WTC11 (cell line): ENCODE measurements at regions not wholly inside any gene's neighbourhood (a gene's known extent, or its start where the extent isn't known, plus 50 kb on each side); places are given as distances from the start of the nearest gene placed in this dataset.

Source experiments
- ATAC-seq: fragments of 200-7000 bp; cut with Tn5 transposase; 2 replicates; pipeline ENCODE4 v1.10.0; 2021; ENCODE audit warnings: mild to moderate bottlenecking, moderate library complexity
- CTCF ChIA-PET: fragments of 300-600 bp; sonication (Branson Sonifier 250); formaldehyde crosslinking; loops from one replicate; lab custom pipeline; 2021; ENCODE audit warnings: antibody characterized with exemption; lab: Charles Lee
- POLR2A ChIA-PET: fragments of 350-600 bp; sonication (Branson Sonifier 250); formaldehyde crosslinking; loops from one replicate; lab custom pipeline; 2021; ENCODE audit warnings: antibody characterized with exemption; lab: Charles Lee
- DNase-seq: peaks from one replicate; pipeline ENCODE4 v3.0.0; 2021; ENCODE audit warnings: low spot score
- H3K27ac Mint-ChIP-seq: 2 replicates; pipeline ENCODE4 v1.8.0; 2021; ENCODE audit warnings: mixed read lengths
- H3K27me3 Mint-ChIP-seq: 2 replicates; pipeline ENCODE4 v1.8.0; 2021; ENCODE audit warnings: low read depth, mild to moderate bottlenecking, moderate library complexity, mixed read lengths
- H3K36me3 Mint-ChIP-seq: 2 replicates; pipeline ENCODE4 v1.8.0; 2021; ENCODE audit warnings: mixed read lengths
- H3K4me1 Mint-ChIP-seq: 2 replicates; pipeline ENCODE4 v1.8.0; 2022; ENCODE audit warnings: mixed read lengths
- H3K4me3 Mint-ChIP-seq: 2 replicates; pipeline ENCODE4 v1.8.0; 2021; ENCODE audit warnings: mild to moderate bottlenecking, moderate library complexity, mixed read lengths
- H3K9me3 Mint-ChIP-seq: 2 replicates; pipeline ENCODE4 v1.8.0; 2021; ENCODE audit warnings: mixed read lengths
- ARID4B ChIP-seq: sonication (generic); formaldehyde crosslinking; IDR thresholded peaks from 2 replicates; pipeline ENCODE4 v1.8.0; 2023; ENCODE audit warnings: missing genetic modification reagents, mild to moderate bottlenecking, borderline replicate concordance
- CBFB ChIP-seq: sonication (generic); formaldehyde crosslinking; IDR thresholded peaks from 2 replicates; pipeline ENCODE4 v1.8.1; 2022; ENCODE audit warnings: mild to moderate bottlenecking, low read depth, missing genetic modification reagents
- E2F4 ChIP-seq: sonication (generic); formaldehyde crosslinking; IDR thresholded peaks from 2 replicates; pipeline ENCODE4 v1.8.1; 2022; ENCODE audit warnings: low read depth, mild to moderate bottlenecking, moderate library complexity, missing genetic modification reagents, borderline replicate concordance
- ETV6 ChIP-seq: sonication (generic); formaldehyde crosslinking; IDR thresholded peaks from 2 replicates; pipeline ENCODE4 v1.8.1; 2022; ENCODE audit warnings: mild to moderate bottlenecking, missing genetic modification reagents
- GABPB1 ChIP-seq: sonication (generic); formaldehyde crosslinking; IDR thresholded peaks from 2 replicates; pipeline ENCODE4 v1.8.1; 2023; ENCODE audit warnings: mild to moderate bottlenecking, missing genetic modification reagents
- HMGXB4 ChIP-seq: sonication (generic); formaldehyde crosslinking; IDR thresholded peaks from 2 replicates; pipeline ENCODE4 v1.8.1; 2023; ENCODE audit warnings: mild to moderate bottlenecking, moderate library complexity, missing genetic modification reagents
- IRF1 ChIP-seq: sonication (generic); formaldehyde crosslinking; IDR thresholded peaks from 2 replicates; pipeline ENCODE4 v1.8.0; 2023; ENCODE audit warnings: missing genetic modification reagents
- MLX ChIP-seq: sonication (generic); formaldehyde crosslinking; IDR thresholded peaks from 2 replicates; pipeline ENCODE4 v1.8.1; 2023; ENCODE audit warnings: mild to moderate bottlenecking, missing genetic modification reagents, moderate library complexity
- NFE2L1 ChIP-seq: sonication (generic); formaldehyde crosslinking; IDR thresholded peaks from 2 replicates; pipeline ENCODE4 v1.8.1; 2023; ENCODE audit warnings: missing genetic modification reagents
- NFYB ChIP-seq: sonication (generic); formaldehyde crosslinking; conservative IDR thresholded peaks from 2 replicates; pipeline ENCODE4 v1.8.0; 2022; ENCODE audit warnings: low read depth, missing genetic modification reagents
- PREB ChIP-seq: sonication (generic); formaldehyde crosslinking; IDR thresholded peaks from 2 replicates; pipeline ENCODE4 v1.8.1; 2022; ENCODE audit warnings: mild to moderate bottlenecking, missing genetic modification reagents, moderate library complexity, borderline replicate concordance
- PRRX2 ChIP-seq: fragments of 250-450 bp; sonication (Bioruptor Pico); IDR thresholded peaks from 2 replicates; pipeline ENCODE4 v1.8.0; 2021; ENCODE audit warnings: mild to moderate bottlenecking
- RORB ChIP-seq: fragments of 250-450 bp; sonication (Bioruptor Pico); IDR thresholded peaks from 2 replicates; pipeline ENCODE4 v1.9.0; 2021; ENCODE audit warnings: mild to moderate bottlenecking
- ZBTB43 ChIP-seq: sonication (generic); formaldehyde crosslinking; IDR thresholded peaks from 2 replicates; pipeline ENCODE4 v1.8.1; 2023; ENCODE audit warnings: mild to moderate bottlenecking, missing genetic modification reagents
- ZNF138 ChIP-seq: sonication (generic); formaldehyde crosslinking; conservative IDR thresholded peaks from 2 replicates; pipeline ENCODE4 v1.8.1; 2022; ENCODE audit warnings: mild to moderate bottlenecking, moderate library complexity, missing genetic modification reagents
- ZNF263 ChIP-seq: sonication (generic); formaldehyde crosslinking; IDR thresholded peaks from 2 replicates; pipeline ENCODE4 v1.8.1; 2022; ENCODE audit warnings: low read depth, mild to moderate bottlenecking, moderate library complexity, missing genetic modification reagents
- ZNF396 ChIP-seq: fragments of 250-450 bp; sonication (Bioruptor Pico); IDR thresholded peaks from 2 replicates; pipeline ENCODE4 v1.8.0; 2021; ENCODE audit warnings: mild to moderate bottlenecking, moderate library complexity, borderline replicate concordance
- ZNF416 ChIP-seq: fragments of 250-450 bp; sonication (Bioruptor Pico); IDR thresholded peaks from 2 replicates; pipeline ENCODE4 v1.9.0; 2021; ENCODE audit warnings: mild to moderate bottlenecking, inconsistent platforms

GRCh38 chr21:39010629-39011404 is 172.4 kb downstream of the PSMG1 start:
- CTCF ChIA-PET = interaction anchor here (0.6 to 3.2 kb wide), 3 partner anchors 12 to 276 kb away, joined by 3 to 15 read pairs (median 3); no protein-coding TSS in a partner anchor
- no peaks in the 10 kb centered on the region; the same call in 1 of the 2 replicates for H3K36me3 Mint-ChIP-seq
- H3K4me1 Mint-ChIP-seq = peaks cover 23% of the 10 kb centered on the region

More at GRCh38 chr21:39010629-39011404, 172.4 kb downstream of the PSMG1 start:
- no peak overlapping the region for H3K4me3 Mint-ChIP-seq
- peaks cover 6% of the 10 kb centered on the region; the same call in 1 of the 2 replicates for H3K9me3 Mint-ChIP-seq
- ATAC-seq = no peak
- DNase-seq = no peak
- H3K27ac Mint-ChIP-seq = no peak overlapping the region; the same call in 1 of the 2 replicates
- H3K27me3 Mint-ChIP-seq = no peaks in the 10 kb centered on the region
- no peak for TF ChIP-seq CBFB
- no peak for TF ChIP-seq E2F4 (CRISPR knock-in tag)
- no peak for TF ChIP-seq ZNF263 (CRISPR knock-in tag)
- no peak for TF ChIP-seq ZNF138 (CRISPR knock-in tag)
- TF ChIP-seq ZNF416 (CRISPR knock-in tag) = no peak
- no peak for TF ChIP-seq ZBTB43 (CRISPR knock-in tag)
- TF ChIP-seq RORB (CRISPR knock-in tag) = no peak
- TF ChIP-seq NFE2L1 (CRISPR knock-in tag) = no peak
- no peak for TF ChIP-seq IRF1
- TF ChIP-seq NFYB (CRISPR knock-in tag) = no peak
- TF ChIP-seq ZNF396 (CRISPR knock-in tag) = no peak
- TF ChIP-seq PREB (CRISPR knock-in tag) = no peak
- no peak for TF ChIP-seq HMGXB4
- TF ChIP-seq PRRX2 (CRISPR knock-in tag) = no peak
- no peak for TF ChIP-seq ETV6
- TF ChIP-seq MLX (CRISPR knock-in tag) = no peak
- TF ChIP-seq GABPB1 (CRISPR knock-in tag) = no peak
- no peak for TF ChIP-seq ARID4B (CRISPR knock-in tag)
- POLR2A ChIA-PET = no interaction called here
